ENCODE measurements at regions not wholly inside any gene's neighbourhood (a gene's known extent, or its start where the extent isn't known, plus 50 kb on each side); places are given as distances from the start of the nearest gene placed in this dataset.

DNA sequence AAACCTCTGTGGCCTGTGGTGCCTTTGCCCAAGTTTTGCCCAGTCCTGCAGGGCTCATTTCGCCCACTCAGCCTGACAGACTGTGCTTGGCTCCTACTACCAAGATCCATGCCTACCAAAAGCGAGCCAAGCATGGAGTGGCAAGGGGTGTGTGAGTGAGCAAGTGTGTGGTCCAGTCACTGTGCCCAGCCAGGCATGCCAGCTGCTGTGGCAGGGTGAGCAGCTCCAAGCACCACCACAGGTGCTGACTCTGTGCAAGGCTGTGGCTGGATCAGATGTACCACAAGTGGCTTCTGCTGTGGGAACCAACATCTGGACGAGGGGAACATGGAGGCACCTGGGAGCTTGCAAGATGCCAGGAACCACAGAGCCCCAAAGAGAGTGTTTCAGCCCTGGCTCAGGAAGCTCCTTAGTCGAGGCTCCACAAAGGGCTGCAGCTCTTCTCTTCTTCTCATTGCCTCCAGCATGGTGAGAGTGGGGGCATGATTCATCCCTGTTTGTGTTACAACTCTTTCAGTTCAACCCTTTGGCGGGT is 1564.2 kb upstream of the MIR17HG start:
- TF ChIP-seq ZNF416 (CRISPR knock-in tag; IDR thresholded peaks at IDR 0.05) (no peak), NR3C1 (CRISPR knock-in tag; conservative IDR thresholded peaks at IDR 0.05; ENCODE audit: low read depth) (no peak), CTCF (IDR thresholded peaks at IDR 0.05) (no peak), GABPB1 (CRISPR knock-in tag; IDR thresholded peaks at IDR 0.05) (no peak), CBFB (CRISPR knock-in tag; IDR thresholded peaks at IDR 0.05; ENCODE audit: low read depth) (no peak), ZNF232 (CRISPR knock-in tag; IDR thresholded peaks at IDR 0.05) (no peak), ATF1 (CRISPR knock-in tag; IDR thresholded peaks at IDR 0.05) (no peak), TEAD4 (CRISPR knock-in tag; IDR thresholded peaks at IDR 0.05) (no peak), NR2C2 (CRISPR knock-in tag; IDR thresholded peaks at IDR 0.05) (no peak)
- TF ChIP-seq, protein P1, sequence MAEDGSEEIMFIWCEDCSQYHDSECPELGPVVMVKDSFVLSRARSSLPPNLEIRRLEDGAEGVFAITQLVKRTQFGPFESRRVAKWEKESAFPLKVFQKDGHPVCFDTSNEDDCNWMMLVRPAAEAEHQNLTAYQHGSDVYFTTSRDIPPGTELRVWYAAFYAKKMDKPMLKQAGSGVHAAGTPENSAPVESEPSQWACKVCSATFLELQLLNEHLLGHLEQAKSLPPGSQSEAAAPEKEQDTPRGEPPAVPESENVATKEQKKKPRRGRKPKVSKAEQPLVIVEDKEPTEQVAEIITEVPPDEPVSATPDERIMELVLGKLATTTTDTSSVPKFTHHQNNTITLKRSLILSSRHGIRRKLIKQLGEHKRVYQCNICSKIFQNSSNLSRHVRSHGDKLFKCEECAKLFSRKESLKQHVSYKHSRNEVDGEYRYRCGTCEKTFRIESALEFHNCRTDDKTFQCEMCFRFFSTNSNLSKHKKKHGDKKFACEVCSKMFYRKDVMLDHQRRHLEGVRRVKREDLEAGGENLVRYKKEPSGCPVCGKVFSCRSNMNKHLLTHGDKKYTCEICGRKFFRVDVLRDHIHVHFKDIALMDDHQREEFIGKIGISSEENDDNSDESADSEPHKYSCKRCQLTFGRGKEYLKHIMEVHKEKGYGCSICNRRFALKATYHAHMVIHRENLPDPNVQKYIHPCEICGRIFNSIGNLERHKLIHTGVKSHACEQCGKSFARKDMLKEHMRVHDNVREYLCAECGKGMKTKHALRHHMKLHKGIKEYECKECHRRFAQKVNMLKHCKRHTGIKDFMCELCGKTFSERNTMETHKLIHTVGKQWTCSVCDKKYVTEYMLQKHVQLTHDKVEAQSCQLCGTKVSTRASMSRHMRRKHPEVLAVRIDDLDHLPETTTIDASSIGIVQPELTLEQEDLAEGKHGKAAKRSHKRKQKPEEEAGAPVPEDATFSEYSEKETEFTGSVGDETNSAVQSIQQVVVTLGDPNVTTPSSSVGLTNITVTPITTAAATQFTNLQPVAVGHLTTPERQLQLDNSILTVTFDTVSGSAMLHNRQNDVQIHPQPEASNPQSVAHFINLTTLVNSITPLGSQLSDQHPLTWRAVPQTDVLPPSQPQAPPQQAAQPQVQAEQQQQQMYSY (CRISPR knock-in tag; IDR thresholded peaks at IDR 0.05), result no peak
- TF ChIP-seq, protein P2, sequence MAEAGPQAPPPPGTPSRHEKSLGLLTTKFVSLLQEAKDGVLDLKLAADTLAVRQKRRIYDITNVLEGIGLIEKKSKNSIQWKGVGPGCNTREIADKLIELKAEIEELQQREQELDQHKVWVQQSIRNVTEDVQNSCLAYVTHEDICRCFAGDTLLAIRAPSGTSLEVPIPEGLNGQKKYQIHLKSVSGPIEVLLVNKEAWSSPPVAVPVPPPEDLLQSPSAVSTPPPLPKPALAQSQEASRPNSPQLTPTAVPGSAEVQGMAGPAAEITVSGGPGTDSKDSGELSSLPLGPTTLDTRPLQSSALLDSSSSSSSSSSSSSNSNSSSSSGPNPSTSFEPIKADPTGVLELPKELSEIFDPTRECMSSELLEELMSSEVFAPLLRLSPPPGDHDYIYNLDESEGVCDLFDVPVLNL (CRISPR knock-in tag; IDR thresholded peaks at IDR 0.05; ENCODE audit: borderline replicate concordance, low read depth), result no peak
- TF ChIP-seq, protein P3, sequence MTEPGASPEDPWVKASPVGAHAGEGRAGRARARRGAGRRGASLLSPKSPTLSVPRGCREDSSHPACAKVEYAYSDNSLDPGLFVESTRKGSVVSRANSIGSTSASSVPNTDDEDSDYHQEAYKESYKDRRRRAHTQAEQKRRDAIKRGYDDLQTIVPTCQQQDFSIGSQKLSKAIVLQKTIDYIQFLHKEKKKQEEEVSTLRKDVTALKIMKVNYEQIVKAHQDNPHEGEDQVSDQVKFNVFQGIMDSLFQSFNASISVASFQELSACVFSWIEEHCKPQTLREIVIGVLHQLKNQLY (CRISPR knock-in tag; IDR thresholded peaks at IDR 0.05), result no peak
